PFSK-1 (cell line): ENCODE measurements at regions not wholly inside any gene's neighbourhood (a gene's known extent, or its start where the extent isn't known, plus 50 kb on each side); places are given as distances from the start of the nearest gene placed in this dataset.

ENCODE experiments used
- FOXP2 ChIP-seq: optimal IDR thresholded peaks from 2 replicates; pipeline ENCODE3; 2011; ENCODE audit warnings: borderline replicate concordance, control low read depth, inconsistent platforms; ENCODE audit not compliant: insufficient read depth; ENCODE audit errors: extremely low read length, extremely low read depth
- POLR2AphosphoS5 ChIP-seq: IDR thresholded peaks from 2 replicates; pipeline ENCODE4 v1.6.1; 2012; ENCODE audit warnings: low read depth, mild to moderate bottlenecking, control low read depth, low read length, moderate library complexity
- SIN3A ChIP-seq: IDR thresholded peaks from 2 replicates; pipeline ENCODE4 v1.6.1; 2012; ENCODE audit warnings: mild to moderate bottlenecking, low read length, moderate library complexity, borderline replicate concordance; ENCODE audit not compliant: insufficient read depth
- TAF1 ChIP-seq: IDR thresholded peaks from 2 replicates; pipeline ENCODE4 v1.6.1; 2012; ENCODE audit warnings: low read length, control low read depth, borderline replicate concordance; ENCODE audit not compliant: insufficient read depth
- TF ChIP-seq, protein P1 (sequence below), 2 experiments: IDR thresholded peaks; 2 replicates each; pipeline versions ENCODE4 v1.6.1 to v1.8.0; 2011 to 2012; ENCODE audit warnings: low read depth in 2 of 2, low read length in 2 of 2, control low read depth in 1 of 2, inconsistent platforms in 1 of 2, mild to moderate bottlenecking in 1 of 2, moderate library complexity in 1 of 2; ENCODE audit not compliant: insufficient read depth in 1 of 2

GRCh38 chr11:25349537-25349936 lies 852.7 kb downstream of the LUZP2 start:
- TF ChIP-seq, protein P1, sequence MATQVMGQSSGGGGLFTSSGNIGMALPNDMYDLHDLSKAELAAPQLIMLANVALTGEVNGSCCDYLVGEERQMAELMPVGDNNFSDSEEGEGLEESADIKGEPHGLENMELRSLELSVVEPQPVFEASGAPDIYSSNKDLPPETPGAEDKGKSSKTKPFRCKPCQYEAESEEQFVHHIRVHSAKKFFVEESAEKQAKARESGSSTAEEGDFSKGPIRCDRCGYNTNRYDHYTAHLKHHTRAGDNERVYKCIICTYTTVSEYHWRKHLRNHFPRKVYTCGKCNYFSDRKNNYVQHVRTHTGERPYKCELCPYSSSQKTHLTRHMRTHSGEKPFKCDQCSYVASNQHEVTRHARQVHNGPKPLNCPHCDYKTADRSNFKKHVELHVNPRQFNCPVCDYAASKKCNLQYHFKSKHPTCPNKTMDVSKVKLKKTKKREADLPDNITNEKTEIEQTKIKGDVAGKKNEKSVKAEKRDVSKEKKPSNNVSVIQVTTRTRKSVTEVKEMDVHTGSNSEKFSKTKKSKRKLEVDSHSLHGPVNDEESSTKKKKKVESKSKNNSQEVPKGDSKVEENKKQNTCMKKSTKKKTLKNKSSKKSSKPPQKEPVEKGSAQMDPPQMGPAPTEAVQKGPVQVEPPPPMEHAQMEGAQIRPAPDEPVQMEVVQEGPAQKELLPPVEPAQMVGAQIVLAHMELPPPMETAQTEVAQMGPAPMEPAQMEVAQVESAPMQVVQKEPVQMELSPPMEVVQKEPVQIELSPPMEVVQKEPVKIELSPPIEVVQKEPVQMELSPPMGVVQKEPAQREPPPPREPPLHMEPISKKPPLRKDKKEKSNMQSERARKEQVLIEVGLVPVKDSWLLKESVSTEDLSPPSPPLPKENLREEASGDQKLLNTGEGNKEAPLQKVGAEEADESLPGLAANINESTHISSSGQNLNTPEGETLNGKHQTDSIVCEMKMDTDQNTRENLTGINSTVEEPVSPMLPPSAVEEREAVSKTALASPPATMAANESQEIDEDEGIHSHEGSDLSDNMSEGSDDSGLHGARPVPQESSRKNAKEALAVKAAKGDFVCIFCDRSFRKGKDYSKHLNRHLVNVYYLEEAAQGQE (IDR thresholded peaks at IDR 0.05; ENCODE audit: insufficient read depth in 1 of 2, low read depth in 2 of 2, low read length in 2 of 2) = no peak
- TF ChIP-seq FOXP2 = no peak
- no peak for TF ChIP-seq SIN3A
- TF ChIP-seq TAF1 = no peak
- no peak for TF ChIP-seq POLR2AphosphoS5

- TF ChIP-seq TAF1 = no peak
- TF ChIP-seq FOXP2 = no peak
- no peak for TF ChIP-seq POLR2AphosphoS5
- TF ChIP-seq SIN3A = no peak
- TF ChIP-seq, protein P1 (IDR thresholded peaks at IDR 0.05; ENCODE audit: insufficient read depth in 1 of 2, low read depth in 2 of 2, low read length in 2 of 2) = no peak
These were observed 854.3 kb downstream of the LUZP2 start for GRCh38 chr11:25350899-25351803.

GRCh38 chr11:25357133-25357532 lies 860.3 kb downstream of the LUZP2 start:
- TF ChIP-seq POLR2AphosphoS5 (no peak), FOXP2 (no peak), TAF1 (no peak), SIN3A (no peak)
- TF ChIP-seq, protein P1 (IDR thresholded peaks at IDR 0.05; ENCODE audit: insufficient read depth in 1 of 2, low read depth in 2 of 2, low read length in 2 of 2) = no peak

DNA sequence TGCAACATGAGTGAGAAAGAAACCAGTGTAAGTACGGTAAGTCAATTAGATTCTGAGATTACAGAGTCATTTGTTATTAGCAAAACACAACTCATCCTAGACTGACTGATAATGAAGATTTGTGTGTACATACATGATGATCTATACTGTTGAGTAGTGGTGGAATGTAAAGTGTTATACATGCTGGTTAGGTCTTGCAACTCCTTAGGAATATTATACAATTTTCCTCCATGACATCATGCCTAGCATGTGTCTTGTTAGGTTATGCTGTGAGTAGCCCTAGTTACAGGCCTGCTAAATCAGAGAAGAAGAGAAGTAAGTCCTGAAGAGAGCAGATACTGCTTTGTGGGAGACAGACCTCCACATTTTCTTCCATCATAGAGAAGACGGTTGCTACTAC lies 880.6 kb downstream of the LUZP2 start:
- TF ChIP-seq POLR2AphosphoS5 = no peak

DNA sequence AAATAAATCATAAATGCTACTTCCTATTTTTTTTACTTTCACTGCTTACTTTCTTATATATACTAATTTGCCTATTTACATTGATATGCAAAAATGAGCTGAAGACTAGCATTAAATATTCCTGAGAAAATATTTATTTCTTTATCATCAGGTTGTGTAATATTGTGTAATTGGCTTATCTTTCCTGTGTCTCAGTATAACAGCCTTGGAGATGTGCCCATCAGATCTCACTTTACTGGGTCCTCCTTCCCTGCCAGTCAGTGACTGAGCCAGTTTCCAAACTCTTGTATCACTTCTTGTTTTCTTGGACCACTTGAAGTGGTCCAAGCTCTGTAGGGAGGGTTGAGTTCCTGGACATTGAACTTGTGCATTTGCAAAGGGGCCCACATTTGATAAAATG lies 900.0 kb downstream of the LUZP2 start:
- TF ChIP-seq TAF1 (no peak), FOXP2 (no peak), POLR2AphosphoS5 (no peak), SIN3A (no peak)
- TF ChIP-seq, protein P1 (IDR thresholded peaks at IDR 0.05; ENCODE audit: insufficient read depth in 1 of 2, low read depth in 2 of 2, low read length in 2 of 2) = no peak
